GM21367 (cell line): ENCODE measurements at regions not wholly inside any gene's neighbourhood (a gene's known extent, or its start where the extent isn't known, plus 50 kb on each side); places are given as distances from the start of the nearest gene placed in this dataset.
"Not testable (repeated sequence)": the region's sequence is repeated elsewhere in the genome, so short reads cannot be mapped to it uniquely, and the experiment has no call there.

Experiments
- ATAC-seq: cut with Tn5 transposase; IDR thresholded peaks from one replicate; pipeline ENCODE4 v1.9.1; 2021; ENCODE audit not compliant: unreplicated experiment

DNA sequence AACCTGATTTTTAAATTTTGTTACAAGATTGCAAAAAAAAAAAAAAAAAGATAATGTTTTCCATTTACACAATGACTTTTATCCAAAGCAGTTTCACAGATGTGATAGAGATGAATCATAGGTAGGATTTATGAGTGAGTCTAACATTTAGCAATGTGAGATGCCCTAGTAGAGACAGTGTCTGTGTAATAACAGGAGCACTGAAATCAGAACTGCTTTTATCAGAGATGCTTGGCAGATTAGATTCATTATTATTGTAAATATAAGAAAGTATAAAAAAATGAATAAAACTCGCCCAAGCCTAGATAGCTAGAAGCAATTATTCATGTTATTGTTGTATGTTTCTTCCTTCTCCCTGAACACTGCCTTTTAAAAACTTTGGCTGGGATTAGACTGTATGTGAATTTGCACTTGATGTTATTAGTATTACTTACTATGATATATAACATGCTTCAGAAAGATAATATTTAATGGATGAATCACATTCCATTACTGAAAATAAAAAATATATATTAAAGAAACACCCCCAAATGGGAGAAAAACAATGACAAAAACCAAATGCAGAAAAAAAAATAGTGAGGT, 567.3 kb upstream of the KLF4 start:
- no peak for ATAC-seq

DNA sequence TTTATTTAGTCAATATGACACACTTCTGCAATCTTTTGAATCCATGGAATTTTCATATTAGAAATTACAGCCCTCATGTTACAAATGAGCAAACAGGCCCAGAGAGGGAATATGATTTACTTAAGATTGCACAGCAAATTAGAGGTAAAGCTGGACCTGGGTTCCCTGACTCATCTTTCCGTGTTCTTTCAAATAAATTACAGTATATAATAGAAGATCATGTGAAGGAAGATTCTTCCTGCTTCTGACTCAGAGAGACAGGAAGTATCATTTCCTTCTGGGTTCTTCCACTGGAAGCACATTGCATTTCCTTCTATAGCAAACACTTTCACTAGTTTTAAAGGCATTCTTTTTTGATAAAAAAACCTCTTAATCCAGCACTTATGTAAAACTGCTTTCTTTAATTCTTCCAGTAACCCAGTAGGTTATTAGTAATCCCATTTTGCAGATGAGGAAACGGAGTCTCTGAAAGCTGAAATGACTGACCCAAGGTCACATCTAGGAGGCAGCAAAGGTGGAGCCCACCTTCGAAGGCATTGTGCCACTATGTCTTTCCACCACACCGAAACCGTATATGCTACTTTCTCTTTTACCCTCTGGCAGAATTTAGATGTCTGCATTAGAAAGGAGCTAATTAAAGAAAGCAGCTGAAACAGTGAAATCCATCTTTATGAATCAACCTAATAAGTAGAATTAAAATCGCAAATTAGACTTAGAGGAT, 566.7 kb upstream of the KLF4 start:
- no peak for ATAC-seq

GRCh38 chr9:108054131-108054630, 564.6 kb upstream of the KLF4 start:
- ATAC-seq = no peak

GRCh38 chr9:108053555-108054061, 564.0 kb upstream of the KLF4 start:
- ATAC-seq = no peak

GRCh38 chr9:108052431-108053080, 563.0 kb upstream of the KLF4 start:
- ATAC-seq = no peak

DNA sequence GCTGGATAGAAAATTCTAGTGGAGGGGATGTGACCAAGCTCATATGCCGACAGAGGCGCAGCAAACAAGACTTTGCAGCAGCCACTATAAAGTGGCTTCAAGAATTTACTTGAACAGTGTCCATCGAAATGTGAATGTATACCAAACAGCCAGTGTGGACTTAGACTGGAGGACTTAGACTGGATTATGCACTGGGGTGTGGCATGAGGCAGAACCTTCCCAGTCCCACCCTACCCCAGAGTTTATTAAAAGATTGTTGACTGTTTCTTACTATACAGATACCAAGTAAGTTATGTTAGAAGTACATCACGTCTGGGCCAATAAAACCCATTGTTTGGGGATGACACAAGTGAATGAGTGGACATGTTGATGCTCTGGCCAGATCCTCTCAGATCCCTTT, 561.3 kb upstream of the KLF4 start:
- ATAC-seq = no peak

GRCh38 chr9:108049671-108050494, 560.3 kb upstream of the KLF4 start:
- ATAC-seq = no peak

- no peak for ATAC-seq
Observed at GRCh38 chr9:108049026-108049607, 559.5 kb upstream of the KLF4 start.

- ATAC-seq = no peak
Observed at GRCh38 chr9:108048406-108049025, 558.9 kb upstream of the KLF4 start.

GRCh38 chr9:108047777-108048176, 558.2 kb upstream of the KLF4 start:
- not testable (repeated sequence) for ATAC-seq

DNA sequence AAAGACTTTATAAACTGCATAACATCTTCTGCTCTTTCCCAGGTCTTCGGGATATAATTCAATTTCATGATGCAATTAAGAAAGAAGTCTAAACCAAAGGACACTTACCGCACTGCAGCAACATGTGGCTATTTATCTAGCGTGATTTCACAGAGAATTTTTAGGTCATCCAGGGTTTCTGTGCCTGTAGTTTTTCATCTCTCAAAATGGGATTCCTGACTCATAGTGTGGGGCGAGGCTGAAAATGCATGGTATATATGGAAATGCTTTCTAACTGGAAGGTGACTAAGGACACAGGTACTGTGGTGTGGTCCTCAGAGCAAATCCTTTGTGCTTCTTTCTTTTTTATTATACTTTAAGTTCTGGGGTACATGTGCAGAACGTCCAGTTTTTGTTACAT, 557.7 kb upstream of the KLF4 start:
- no peak for ATAC-seq

DNA sequence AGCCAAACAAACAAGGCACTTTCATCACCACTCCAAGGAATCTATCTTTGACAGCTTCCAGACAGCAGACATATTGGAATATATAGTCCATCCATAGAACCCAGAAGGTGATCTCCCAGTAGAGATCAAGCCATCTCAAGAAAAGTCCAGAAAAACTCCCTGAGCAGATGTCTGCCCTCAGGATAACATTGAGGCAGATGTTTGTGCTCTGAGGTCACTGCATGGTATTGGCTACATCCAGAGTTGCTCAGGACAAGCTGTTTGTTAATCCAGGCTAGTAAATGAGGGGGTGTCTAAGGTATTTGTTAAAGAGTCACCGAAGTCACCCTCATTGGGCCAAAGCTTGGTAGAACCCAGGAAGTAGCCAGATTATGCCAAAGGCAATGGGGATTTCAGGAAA, 556.3 kb upstream of the KLF4 start:
- no peak for ATAC-seq

DNA sequence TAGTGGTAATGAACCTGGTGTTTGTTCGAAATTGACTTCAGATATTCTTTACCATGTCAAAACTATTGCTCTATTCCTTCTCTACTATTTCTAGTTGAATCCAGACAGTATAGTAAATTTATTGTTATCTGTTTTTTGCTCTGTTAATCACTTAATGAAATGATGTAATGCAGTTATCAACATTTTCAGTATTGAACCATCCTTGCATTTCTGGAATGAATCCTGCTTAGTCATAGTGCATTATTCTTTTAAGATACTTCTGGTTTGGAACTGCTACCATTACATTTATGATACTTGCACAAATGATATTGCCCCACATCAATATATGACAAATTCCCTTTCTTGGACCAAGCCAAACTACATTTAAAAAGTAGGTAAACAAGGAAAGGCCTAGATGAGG, 554.0 kb upstream of the KLF4 start:
- ATAC-seq = no peak

- no peak for ATAC-seq
Observed at GRCh38 chr9:108041551-108041950, 552.0 kb upstream of the KLF4 start.

GRCh38 chr9:108040783-108041182, 551.2 kb upstream of the KLF4 start:
- ATAC-seq = no peak

DNA sequence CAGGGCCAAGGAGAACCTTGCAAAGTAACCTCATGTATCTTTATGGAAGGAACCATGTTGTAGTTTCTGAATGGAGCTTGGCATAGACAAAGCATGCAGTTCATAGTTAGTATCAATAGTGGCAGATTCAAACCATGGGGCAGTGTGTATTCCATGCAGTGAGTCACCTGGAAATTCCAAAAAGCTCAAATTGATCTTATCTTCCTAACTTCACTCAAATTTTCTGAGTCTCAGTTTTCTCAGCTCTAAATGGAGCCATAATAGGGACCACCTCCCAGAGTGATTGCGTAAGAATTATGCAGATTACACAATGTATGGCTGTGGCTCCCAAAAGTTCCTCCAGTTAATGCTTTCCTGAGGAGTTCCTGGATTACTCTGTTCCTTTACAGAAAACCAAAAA, 549.9 kb upstream of the KLF4 start:
- ATAC-seq = no peak

- no peak for ATAC-seq
Observed at GRCh38 chr9:108039012-108039411, 549.4 kb upstream of the KLF4 start.

DNA sequence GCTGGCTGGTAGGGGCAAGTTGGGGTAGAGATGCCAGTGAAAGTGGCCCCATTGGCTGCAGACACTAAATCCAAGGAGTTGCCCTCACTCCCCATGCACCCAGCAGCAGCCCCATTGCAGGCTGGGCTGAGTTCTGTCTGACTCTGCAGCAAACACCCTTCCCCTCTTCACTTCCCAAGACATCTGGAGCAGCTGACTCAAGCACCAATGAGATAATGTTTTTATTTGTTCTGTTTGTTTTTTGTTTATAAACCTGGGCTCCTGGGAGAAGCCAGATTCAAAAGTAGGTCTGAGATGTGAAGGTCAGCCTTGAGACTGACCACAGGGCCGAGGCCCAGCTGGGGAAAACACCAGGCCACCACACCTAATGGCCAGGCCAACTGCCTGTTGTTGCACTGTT, 545.9 kb upstream of the KLF4 start:
- ATAC-seq = no peak

GRCh38 chr9:108033976-108034964, 544.7 kb upstream of the KLF4 start:
- no peak for ATAC-seq
